ENCODE measurements at regions not wholly inside any gene's neighbourhood (a gene's known extent, or its start where the extent isn't known, plus 50 kb on each side); places are given as distances from the start of the nearest gene placed in this dataset.

GRCh38 chr4:136803433-136803832 lies 728.9 kb downstream of the PCDH18 start:
- TF ChIP-seq ISL1 (CRISPR knock-in tag; IDR thresholded peaks at IDR 0.05) = no peak
- TF ChIP-seq CSRNP3 (CRISPR knock-in tag; IDR thresholded peaks at IDR 0.05) = no peak
- no peak for TF ChIP-seq RARB (CRISPR knock-in tag; IDR thresholded peaks at IDR 0.05)
- no peak for TF ChIP-seq TOX (CRISPR knock-in tag; IDR thresholded peaks at IDR 0.05; ENCODE audit: borderline replicate concordance)
- TF ChIP-seq GLIS3 (CRISPR knock-in tag; IDR thresholded peaks at IDR 0.05) = no peak
- TF ChIP-seq PPARA (CRISPR knock-in tag; IDR thresholded peaks at IDR 0.05; ENCODE audit: borderline replicate concordance) = no peak
- TF ChIP-seq ZNF565 (CRISPR knock-in tag; conservative IDR thresholded peaks at IDR 0.05; ENCODE audit: low read depth) = no peak
- no peak for TF ChIP-seq CREB5 (CRISPR knock-in tag; IDR thresholded peaks at IDR 0.05; ENCODE audit: low read depth)
- TF ChIP-seq ZNF70 (CRISPR knock-in tag; IDR thresholded peaks at IDR 0.05) = no peak
- TF ChIP-seq PATZ1 (CRISPR knock-in tag; IDR thresholded peaks at IDR 0.05; ENCODE audit: borderline replicate concordance) = no peak
- no peak for TF ChIP-seq ZFP3 (CRISPR knock-in tag; IDR thresholded peaks at IDR 0.05)
- TF ChIP-seq TCF4 (CRISPR knock-in tag; IDR thresholded peaks at IDR 0.05; ENCODE audit: borderline replicate concordance) = no peak
- no peak for TF ChIP-seq POU6F1 (CRISPR knock-in tag; IDR thresholded peaks at IDR 0.05; ENCODE audit: borderline replicate concordance, low read depth)
- TF ChIP-seq ESRRG (CRISPR knock-in tag; IDR thresholded peaks at IDR 0.05) = no peak
- no peak for ATAC-seq

- TF ChIP-seq PATZ1 (CRISPR knock-in tag; IDR thresholded peaks at IDR 0.05; ENCODE audit: borderline replicate concordance) (no peak), GLIS3 (CRISPR knock-in tag; IDR thresholded peaks at IDR 0.05) (no peak), TSHZ2 (CRISPR knock-in tag; IDR thresholded peaks at IDR 0.05) (no peak), ZNF70 (CRISPR knock-in tag; IDR thresholded peaks at IDR 0.05) (no peak), ZFP30 (CRISPR knock-in tag; IDR thresholded peaks at IDR 0.05) (no peak), ARNTL (CRISPR knock-in tag; IDR thresholded peaks at IDR 0.05; ENCODE audit: borderline replicate concordance, low read depth) (no peak), ZFP3 (CRISPR knock-in tag; IDR thresholded peaks at IDR 0.05) (no peak), TCF4 (CRISPR knock-in tag; IDR thresholded peaks at IDR 0.05; ENCODE audit: borderline replicate concordance) (no peak), CSRNP3 (CRISPR knock-in tag; IDR thresholded peaks at IDR 0.05) (no peak), CSDC2 (CRISPR knock-in tag; IDR thresholded peaks at IDR 0.05) (no peak), CREB5 (CRISPR knock-in tag; IDR thresholded peaks at IDR 0.05; ENCODE audit: low read depth) (no peak), ZNF565 (CRISPR knock-in tag; conservative IDR thresholded peaks at IDR 0.05; ENCODE audit: low read depth) (no peak), RARB (CRISPR knock-in tag; IDR thresholded peaks at IDR 0.05) (no peak), POU6F1 (CRISPR knock-in tag; IDR thresholded peaks at IDR 0.05; ENCODE audit: borderline replicate concordance, low read depth) (no peak), ISL1 (CRISPR knock-in tag; IDR thresholded peaks at IDR 0.05) (no peak), ESRRG (CRISPR knock-in tag; IDR thresholded peaks at IDR 0.05) (no peak), PPARA (CRISPR knock-in tag; IDR thresholded peaks at IDR 0.05; ENCODE audit: borderline replicate concordance) (no peak), ZNF8 (CRISPR knock-in tag; IDR thresholded peaks at IDR 0.05) (no peak), SNAI2 (CRISPR knock-in tag; IDR thresholded peaks at IDR 0.05) (no peak)
- ATAC-seq = no peak
These were observed 732.0 kb downstream of the PCDH18 start for GRCh38 chr4:136800248-136800647.

Measured in SK-N-SH treated with all-trans-retinoic acid at 6 μM for 48 hours (cell line).